ENCODE measurements at regions not wholly inside any gene's neighbourhood (a gene's known extent, or its start where the extent isn't known, plus 50 kb on each side); places are given as distances from the start of the nearest gene placed in this dataset.

- TF ChIP-seq ZNF114 (CRISPR knock-in tag; IDR thresholded peaks at IDR 0.05) (no peak), POLR2AphosphoS5 (IDR thresholded peaks at IDR 0.05; ENCODE audit: low read depth) (no peak)
Measured at GRCh38 chr13:62065016-62065415, 649.4 kb upstream of the PCDH20 start.

Measured in GM23338 (cell line).